A673 (cell line): ENCODE measurements at regions not wholly inside any gene's neighbourhood (a gene's known extent, or its start where the extent isn't known, plus 50 kb on each side); places are given as distances from the start of the nearest gene placed in this dataset.

ENCODE experiments used
- CTCF ChIP-seq: fragments of 300-800, 200-600 bp; sonication (generic); conservative IDR thresholded peaks from 2 replicates; pipeline ENCODE4 v1.5.1; 2017; ENCODE audit warnings: low read depth, mild to moderate bottlenecking, antibody characterized with exemption, low read length, moderate library complexity, mixed read lengths
- EZH2 ChIP-seq: fragments of 200-600 bp; sonication (generic); IDR thresholded peaks from 2 replicates; pipeline ENCODE4 v1.6.1; 2017; ENCODE audit warnings: borderline replicate concordance, low read depth, mild to moderate bottlenecking, mixed read lengths, antibody characterized with exemption, low read length; ENCODE audit not compliant: poor library complexity, severe bottlenecking

DNA sequence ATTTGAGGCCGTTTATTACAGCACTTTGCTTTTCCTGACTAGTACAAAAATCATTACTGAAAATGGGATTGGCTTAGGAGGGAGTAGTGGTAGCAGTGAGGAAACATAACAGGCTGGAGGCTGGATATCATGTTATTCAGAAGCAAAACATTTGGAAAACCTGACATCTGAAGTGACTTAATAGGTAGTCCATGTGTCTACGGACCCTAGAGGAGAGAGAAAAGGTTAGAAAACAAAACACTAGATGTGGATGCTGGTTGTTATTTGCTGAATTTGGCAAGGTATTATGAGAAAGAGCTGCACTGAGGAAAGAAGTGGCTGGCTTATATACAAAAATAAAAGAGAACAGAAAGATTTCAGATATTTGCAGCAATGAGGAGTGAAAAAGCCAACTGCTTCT is 139.9 kb downstream of the MEX3B start:
- TF ChIP-seq CTCF: no peak
- TF ChIP-seq EZH2: no peak
